GM12878 (cell line): ENCODE measurements at regions not wholly inside any gene's neighbourhood (a gene's known extent, or its start where the extent isn't known, plus 50 kb on each side); places are given as distances from the start of the nearest gene placed in this dataset.

ENCODE experiments used
- ATAC-seq: fragments of 200-7000 bp; cut with Tn5 transposase; 3 replicates; pipeline ENCODE4 v1.9.1; 2020; ENCODE audit warnings: mild to moderate bottlenecking, moderate library complexity
- BruUV-seq: library from RNA; stranded (reverse); fragments of 400-500 nt; replicated peaks from 2 replicates; lab custom pipeline; 2021; lab: Mats Ljungman, UMichigan
- CTCF ChIA-PET: fragments of 300-600 bp; sonication (Branson Sonifier 250); formaldehyde crosslinking; extraction: SDS; loops from one replicate; lab custom pipeline; 2021; ENCODE audit warnings: inconsistent platforms; lab: Yijun Ruan, JAX
- POLR2A ChIA-PET: fragments of 350-600 bp; formaldehyde crosslinking; extraction: SDS; loops from one replicate; lab custom pipeline; 2021; ENCODE audit warnings: inconsistent platforms; lab: Charles Lee
- RAD21 ChIA-PET: fragments of 300-600 bp; sonication (Branson Sonifier 250); formaldehyde crosslinking; loops from one replicate; lab custom pipeline; 2023; ENCODE audit warnings: antibody characterized with exemption; ENCODE audit not compliant: unreplicated experiment; lab: Charles Lee
- SMC1A ChIA-PET: fragments of 300-600 bp; sonication (Branson Sonifier 250); formaldehyde crosslinking; loops from one replicate; lab custom pipeline; 2023; ENCODE audit not compliant: unreplicated experiment, uncharacterized antibody; lab: Charles Lee
- DNase-seq: peaks from one replicate; pipeline ENCODE4 v3.0.0-alpha.2; 2011; ENCODE audit warnings: low read depth, low spot score
- FAIRE-seq: peaks from 3 replicates; lab custom pipeline; 2011; peaks lifted over from hg19 to GRCh38; lab: Jason Lieb, UNC
- H2AFZ ChIP-seq: 2 replicates; pipeline ENCODE4 v1.6.0; 2011; ENCODE audit warnings: low read depth, low read length, control low read depth; ENCODE audit not compliant: control insufficient read depth
- H3K27ac ChIP-seq: 2 replicates; pipeline ENCODE4 v1.5.1; 2011; ENCODE audit warnings: control low read depth; ENCODE audit not compliant: control insufficient read depth, insufficient read depth
- H3K27me3 ChIP-seq, 2 experiments: replicated peaks in 1 of 2; 2 replicates each; pipeline versions ENCODE4 v1.6.0 to v1.6.1; 2011; ENCODE audit warnings: low read length in 1 of 2; ENCODE audit not compliant: control insufficient read depth in 2 of 2, insufficient read depth in 2 of 2
- H3K36me3 ChIP-seq, 2 experiments: 2 replicates each; pipeline ENCODE4 v1.5.1; 2011; ENCODE audit warnings: low read length in 1 of 2; ENCODE audit not compliant: control insufficient read depth in 2 of 2, insufficient read depth in 2 of 2
- H3K4me1 ChIP-seq: 2 replicates; pipeline ENCODE4 v1.6.1; 2011; ENCODE audit warnings: mild to moderate bottlenecking, low read length, moderate library complexity, mixed read lengths; ENCODE audit not compliant: control insufficient read depth, insufficient read depth
- H3K4me2 ChIP-seq: 2 replicates; pipeline ENCODE4 v1.6.0; 2011; ENCODE audit warnings: control low read depth; ENCODE audit not compliant: control insufficient read depth, insufficient read depth
- H3K4me3 ChIP-seq: fragments of 200-600 bp; sonication (generic); 2 replicates; pipeline ENCODE4 v1.5.1; 2016
- H3K79me2 ChIP-seq: 2 replicates; pipeline ENCODE4 v1.6.0; 2011; ENCODE audit warnings: low read length; ENCODE audit not compliant: control insufficient read depth, insufficient read depth
- H3K9ac ChIP-seq: 2 replicates; pipeline ENCODE4 v1.8.0; 2011; ENCODE audit warnings: low read length, control low read depth, mixed read lengths; ENCODE audit not compliant: control insufficient read depth, insufficient read depth
- H3K9me3 ChIP-seq: replicated peaks from 3 replicates; pipeline ENCODE4 v1.5.1; 2011; ENCODE audit warnings: mild to moderate bottlenecking, low read length; ENCODE audit not compliant: control insufficient read depth, insufficient read depth
- H4K20me1 ChIP-seq: 2 replicates; pipeline ENCODE4 v1.6.0; 2011; ENCODE audit not compliant: control insufficient read depth, insufficient read depth
- CHD1 ChIP-seq: IDR thresholded peaks from 2 replicates; pipeline ENCODE4 v1.6.1; 2012; ENCODE audit warnings: low read depth, low read length, improper control_type of control experiment
- EGR1 ChIP-seq, 2 experiments: IDR thresholded peaks; 1 replicate in 1 of 2; 2 replicates in 1 of 2; pipeline ENCODE4 v1.6.1; 2011 to 2012; ENCODE audit warnings: low read depth in 2 of 2, low read length in 2 of 2, borderline replicate concordance in 1 of 2, mild to moderate bottlenecking in 1 of 2, moderate library complexity in 1 of 2
- IRF5 ChIP-seq: fragments of 450-650 bp; IDR thresholded peaks from 2 replicates; pipeline ENCODE4 v1.6.1; 2017; ENCODE audit warnings: borderline replicate concordance
- RUNX3 ChIP-seq: IDR thresholded peaks from 2 replicates; pipeline ENCODE4 v1.6.1; 2012; ENCODE audit warnings: low read length, inconsistent platforms
- YBX1 ChIP-seq: fragments of 450-650 bp; IDR thresholded peaks from 2 replicates; pipeline ENCODE4 v1.6.1; 2016; ENCODE audit warnings: antibody characterized with exemption
- ZBTB11 ChIP-seq: fragments of 450-650 bp; formaldehyde crosslinking; IDR thresholded peaks from 2 replicates; pipeline ENCODE4 v1.5.0; 2022; ENCODE audit warnings: mild to moderate bottlenecking, missing genetic modification characterization
- WGBS: methylation state at CpG from one replicate; pipeline ENCODE4 v1.1.6; 2016; ENCODE audit warnings: low lambda C conversion rate; ENCODE audit not compliant: insufficient replicate concordance, insufficient coverage; ENCODE audit errors: missing lambda C conversion rate; 5-methylcytosine and 5-hydroxymethylcytosine counted together
- in situ Hi-C: fragments of 300-500 bp; cut with MboI; formaldehyde crosslinking; loops from 9 replicates; pipeline ENCODE4 v1.14.3; 2018; ENCODE audit warnings: mixed read lengths
- intact Hi-C: fragments of 100-400 bp; cut with micrococcal nuclease; formaldehyde crosslinking; loops from one replicate; pipeline ENCODE4 v1.14.2; 2022; ENCODE audit not compliant: unreplicated experiment

- H2AFZ ChIP-seq: no peak overlapping the region
- intact Hi-C loops (no loop called here), in situ Hi-C loops (no loop called here)
- no peaks in the 10 kb centered on the region for H4K20me1 ChIP-seq
- 31% methylated on average over 5 of the region's 5 CpGs for WGBS
- no peak for TF ChIP-seq EGR1 (IDR thresholded peaks at IDR 0.05; ENCODE audit: borderline replicate concordance in 1 of 2, low read depth in 2 of 2, low read length in 2 of 2)
- TF ChIP-seq CHD1: no peak
- no peak for TF ChIP-seq YBX1
- TF ChIP-seq RUNX3: no peak
- no peak for TF ChIP-seq ZBTB11 (CRISPR knock-in tag)
- TF ChIP-seq IRF5: no peak
- FAIRE-seq (no peak), ATAC-seq (no peak), DNase-seq (no peak)
- RAD21 ChIA-PET: no interaction called here
- SMC1A ChIA-PET: interaction anchor here (0.7 to 1.8 kb wide), 6 partner anchors 10 to 138 kb away, joined by 3 to 7 read pairs (median 4); no protein-coding TSS in a partner anchor
- no peak overlapping the region for H3K27ac ChIP-seq
- POLR2A ChIA-PET: no interaction called here
- no peak overlapping the region for H3K4me3 ChIP-seq
- BruUV-seq: no TSS peak
- CTCF ChIA-PET: interaction anchor here (1.6 kb wide), 1 partner anchor 38 kb away, joined by 4 read pairs; no protein-coding TSS in a partner anchor
- no peaks in the 10 kb centered on the region; a peak in 1 of 4 replicates for H3K27me3 ChIP-seq
- no peaks in the 10 kb centered on the region for H3K9me3 ChIP-seq
- H3K79me2 ChIP-seq: no peaks in the 10 kb centered on the region
- no peaks in the 10 kb centered on the region for H3K4me1 ChIP-seq
- H3K36me3 ChIP-seq: no peaks in the 10 kb centered on the region
- no peak overlapping the region for H3K4me2 ChIP-seq
- H3K9ac ChIP-seq: no peak overlapping the region
Observed at GRCh38 chr3:64361962-64362735, 136.9 kb upstream of the PRICKLE2 start.
